MM.1S (cell line): ENCODE measurements at regions not wholly inside any gene's neighbourhood (a gene's known extent, or its start where the extent isn't known, plus 50 kb on each side); places are given as distances from the start of the nearest gene placed in this dataset.

ENCODE experiments used
- DNase-seq: peaks from one replicate; pipeline ENCODE4 v3.0.0-alpha.2; 2015
- H2AFZ ChIP-seq: fragments of 300-600 bp; sonication (generic); 2 replicates; pipeline ENCODE4 v1.6.0; 2016; ENCODE audit warnings: antibody characterized with exemption, low read length
- H3F3A ChIP-seq: fragments of 300-600 bp; sonication (generic); 2 replicates; pipeline ENCODE4 v1.6.1; 2016; ENCODE audit warnings: mild to moderate bottlenecking, antibody characterized with exemption, low read length, moderate library complexity, mixed read lengths; ENCODE audit not compliant: insufficient read depth
- H3K27ac ChIP-seq: fragments of 300-600 bp; sonication (generic); 2 replicates; pipeline ENCODE4 v1.5.1; 2016; ENCODE audit warnings: mild to moderate bottlenecking, low read length
- H3K27me3 ChIP-seq: fragments of 300-600 bp; sonication (generic); replicated peaks from 2 replicates; pipeline ENCODE4 v1.6.0; 2016; ENCODE audit warnings: low read length; ENCODE audit not compliant: insufficient read depth
- H3K36me3 ChIP-seq: fragments of 300-600 bp; sonication (generic); replicated peaks from 2 replicates; pipeline ENCODE4 v1.6.1; 2016; ENCODE audit warnings: mild to moderate bottlenecking, low read length, mixed read lengths; ENCODE audit not compliant: insufficient read depth
- H3K4me1 ChIP-seq: fragments of 300-600 bp; sonication (generic); 2 replicates; pipeline ENCODE4 v1.6.1; 2016; ENCODE audit warnings: low read length, mixed read lengths
- H3K4me2 ChIP-seq: fragments of 300-600 bp; sonication (generic); 2 replicates; pipeline ENCODE4 v1.6.0; 2016; ENCODE audit warnings: low read depth, low read length
- H3K4me3 ChIP-seq: fragments of 300-600 bp; sonication (generic); 2 replicates; pipeline ENCODE4 v1.5.1; 2016; ENCODE audit warnings: low read length, mixed read lengths
- H3K79me2 ChIP-seq: fragments of 300-600 bp; sonication (generic); 2 replicates; pipeline ENCODE4 v1.6.1; 2016; ENCODE audit warnings: mixed run types, low read length, mixed read lengths
- H3K9ac ChIP-seq: fragments of 300-600 bp; sonication (generic); 2 replicates; pipeline ENCODE4 v1.6.1; 2016; ENCODE audit warnings: low read length, mixed read lengths
- H3K9me2 ChIP-seq: fragments of 300-600 bp; sonication (generic); replicated peaks from 2 replicates; pipeline ENCODE4 v1.6.1; 2016; ENCODE audit warnings: mild to moderate bottlenecking, low read length, mixed read lengths; ENCODE audit not compliant: insufficient read depth
- H3K9me3 ChIP-seq: fragments of 300-600 bp; sonication (generic); replicated peaks from 2 replicates; pipeline ENCODE4 v1.6.1; 2016; ENCODE audit warnings: mild to moderate bottlenecking, low read length, mixed read lengths; ENCODE audit not compliant: insufficient read depth
- H4K20me1 ChIP-seq: fragments of 300-600 bp; sonication (generic); 2 replicates; pipeline ENCODE4 v1.6.1; 2016; ENCODE audit warnings: mild to moderate bottlenecking, low read length, moderate library complexity, mixed read lengths; ENCODE audit not compliant: insufficient read depth
- EZH2 ChIP-seq: fragments of 300-600 bp; sonication (generic); optimal IDR thresholded peaks from 2 replicates; pipeline ENCODE3; 2017; ENCODE audit warnings: low read depth, mild to moderate bottlenecking, antibody characterized with exemption, low read length, mixed read lengths
- EZH2phosphoT487 ChIP-seq: fragments of 300-600 bp; sonication (generic); IDR thresholded peaks from 2 replicates; pipeline ENCODE4 v1.6.1; 2018; ENCODE audit warnings: antibody characterized with exemption, low read length
- TF ChIP-seq, protein P1 (sequence below): fragments of 300-600 bp; sonication (generic); IDR thresholded peaks from 2 replicates; pipeline ENCODE4 v1.5.1; 2016; ENCODE audit warnings: antibody characterized with exemption, low read length, mixed read lengths

GRCh38 chr10:133010095-133010842 is 67.9 kb upstream of the CFAP46 start:
- no peak overlapping the region for H3K27ac ChIP-seq

DNA sequence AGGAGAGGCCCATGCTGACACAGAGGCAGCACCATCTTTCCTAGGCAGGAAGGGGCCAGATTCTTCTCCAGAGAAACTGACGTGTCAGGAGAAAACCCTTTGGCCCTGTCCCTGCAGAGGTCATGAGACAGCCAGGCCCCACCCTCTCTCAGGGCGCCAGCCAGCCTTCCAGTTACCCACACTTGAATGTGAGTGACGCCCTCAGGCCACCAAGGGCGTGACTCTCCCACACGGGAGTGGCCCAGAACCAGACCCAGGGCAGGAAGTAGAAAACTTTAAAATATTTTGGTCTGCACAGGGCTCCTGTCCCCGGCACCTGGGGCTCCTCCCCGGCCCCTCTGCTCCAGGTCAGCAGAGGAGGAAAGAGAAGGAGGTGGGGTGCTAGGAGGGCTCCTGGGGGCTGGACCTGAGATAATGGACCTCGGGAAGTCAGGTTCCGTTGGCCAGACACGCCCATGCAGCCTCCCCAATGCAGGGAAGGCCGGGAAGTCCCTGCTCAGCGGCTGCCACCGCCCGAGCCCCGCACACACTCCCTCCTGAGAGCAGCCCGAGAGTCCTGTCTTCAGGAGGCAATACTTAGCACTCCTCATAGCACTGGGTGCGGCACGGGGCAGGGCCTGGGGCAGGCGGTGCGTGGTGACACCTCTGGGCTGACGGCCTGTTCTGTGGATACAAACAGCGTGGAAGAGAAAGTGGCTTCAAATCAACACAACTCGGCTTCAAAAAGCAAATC is 67.0 kb upstream of the CFAP46 start:
- TF ChIP-seq EZH2 (no peak), EZH2phosphoT487 (no peak)
- TF ChIP-seq, protein P1, sequence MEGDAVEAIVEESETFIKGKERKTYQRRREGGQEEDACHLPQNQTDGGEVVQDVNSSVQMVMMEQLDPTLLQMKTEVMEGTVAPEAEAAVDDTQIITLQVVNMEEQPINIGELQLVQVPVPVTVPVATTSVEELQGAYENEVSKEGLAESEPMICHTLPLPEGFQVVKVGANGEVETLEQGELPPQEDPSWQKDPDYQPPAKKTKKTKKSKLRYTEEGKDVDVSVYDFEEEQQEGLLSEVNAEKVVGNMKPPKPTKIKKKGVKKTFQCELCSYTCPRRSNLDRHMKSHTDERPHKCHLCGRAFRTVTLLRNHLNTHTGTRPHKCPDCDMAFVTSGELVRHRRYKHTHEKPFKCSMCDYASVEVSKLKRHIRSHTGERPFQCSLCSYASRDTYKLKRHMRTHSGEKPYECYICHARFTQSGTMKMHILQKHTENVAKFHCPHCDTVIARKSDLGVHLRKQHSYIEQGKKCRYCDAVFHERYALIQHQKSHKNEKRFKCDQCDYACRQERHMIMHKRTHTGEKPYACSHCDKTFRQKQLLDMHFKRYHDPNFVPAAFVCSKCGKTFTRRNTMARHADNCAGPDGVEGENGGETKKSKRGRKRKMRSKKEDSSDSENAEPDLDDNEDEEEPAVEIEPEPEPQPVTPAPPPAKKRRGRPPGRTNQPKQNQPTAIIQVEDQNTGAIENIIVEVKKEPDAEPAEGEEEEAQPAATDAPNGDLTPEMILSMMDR: no peak
- no peak for DNase-seq
- Histone ChIP-seq H3K9me3 (no peaks in the 10 kb centered on the region), H3K27me3 (peaks cover 22% of the 10 kb centered on the region), H3K36me3 (no peaks in the 10 kb centered on the region), H3K4me2 (no peak overlapping the region), H3K9me2 (no peaks in the 10 kb centered on the region), H3K4me3 (no peak overlapping the region), H3K4me1 (no peaks in the 10 kb centered on the region), H3F3A (no peaks in the 10 kb centered on the region), H4K20me1 (no peaks in the 10 kb centered on the region), H2AFZ (no peak overlapping the region), H3K27ac (no peak overlapping the region), H3K9ac (no peak overlapping the region), H3K79me2 (no peaks in the 10 kb centered on the region)

More at GRCh38 chr10:133010095-133010842, 67.9 kb upstream of the CFAP46 start:
- no peaks in the 10 kb centered on the region for H3F3A ChIP-seq
- no peak overlapping the region for H3K9ac ChIP-seq
- H3K4me1 ChIP-seq: no peaks in the 10 kb centered on the region
- DNase-seq: no peak
- no peaks in the 10 kb centered on the region for H3K9me2 ChIP-seq
- peaks cover 25% of the 10 kb centered on the region for H3K27me3 ChIP-seq
- H3K79me2 ChIP-seq: no peaks in the 10 kb centered on the region
- no peaks in the 10 kb centered on the region for H4K20me1 ChIP-seq
- TF ChIP-seq, protein P1: no peak
- no peak for TF ChIP-seq EZH2phosphoT487
- TF ChIP-seq EZH2: no peak
- no peak overlapping the region for H3K4me2 ChIP-seq
- no peaks in the 10 kb centered on the region for H3K9me3 ChIP-seq
- H3K4me3 ChIP-seq: no peak overlapping the region
- no peak overlapping the region for H2AFZ ChIP-seq
- H3K36me3 ChIP-seq: no peaks in the 10 kb centered on the region

DNA sequence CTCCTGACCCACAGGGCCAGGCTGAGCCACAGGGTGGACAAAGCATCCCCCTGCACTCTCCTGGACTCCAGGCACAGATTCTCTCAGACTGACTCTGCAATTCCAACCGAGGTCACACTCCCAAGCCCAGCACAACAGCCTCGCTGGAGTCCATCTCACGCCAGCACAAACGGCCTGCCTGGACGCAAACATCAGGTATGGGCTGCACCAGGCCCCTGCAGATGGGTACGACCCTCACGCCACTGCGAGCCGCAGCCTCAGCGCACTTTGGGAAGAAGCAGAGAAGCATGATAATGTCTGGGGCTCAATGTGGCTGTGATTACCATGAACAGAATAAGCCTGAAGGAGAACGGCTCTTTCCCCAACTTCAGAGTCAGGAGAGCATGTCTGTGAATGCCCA is 66.4 kb upstream of the CFAP46 start:
- no peaks in the 10 kb centered on the region for H3K9me2 ChIP-seq
- no peak overlapping the region for H3K4me2 ChIP-seq
- no peak overlapping the region for H3K9ac ChIP-seq
- H3K36me3 ChIP-seq: no peaks in the 10 kb centered on the region
- TF ChIP-seq, protein P1: no peak
- TF ChIP-seq EZH2 (no peak), EZH2phosphoT487 (no peak)
- H3K27me3 ChIP-seq: peaks cover 22% of the 10 kb centered on the region
- no peak overlapping the region for H2AFZ ChIP-seq
- H3K4me1 ChIP-seq: no peaks in the 10 kb centered on the region
- no peak overlapping the region for H3K4me3 ChIP-seq
- H3K27ac ChIP-seq: no peak overlapping the region
- H3F3A ChIP-seq: no peaks in the 10 kb centered on the region
- DNase-seq: no peak
- H3K79me2 ChIP-seq: no peaks in the 10 kb centered on the region
- H4K20me1 ChIP-seq: no peaks in the 10 kb centered on the region
- no peaks in the 10 kb centered on the region for H3K9me3 ChIP-seq
